ENCODE measurements at regions not wholly inside any gene's neighbourhood (a gene's known extent, or its start where the extent isn't known, plus 50 kb on each side); places are given as distances from the start of the nearest gene placed in this dataset.

GRCh38 chr18:60007661-60008060 is 107.9 kb downstream of the PMAIP1 start:
- Histone ChIP-seq H3K27ac (no peak overlapping the region), H3K9me3 (replicated peaks in 1 of 11) (peaks cover 36 to 48% (median 41%) of the 10 kb centered on the region in 11 experiments), H3K4me1 (no peaks in the 10 kb centered on the region), H4K20me1 (no peaks in the 10 kb centered on the region), H3K27me3 (no peaks in the 10 kb centered on the region), H3K36me3 (no peaks in the 10 kb centered on the region), H3K4me2 (no peak overlapping the region), H3K4me3 (no peak overlapping the region), H3K9ac (no peak overlapping the region)
- TF ChIP-seq Cebpa-rat (IDR thresholded peaks at IDR 0.05), result no peak

GRCh38 chr18:60003610-60004185 is 103.9 kb downstream of the PMAIP1 start:
- Histone ChIP-seq H3K9me3 (replicated peaks in 1 of 11) (peaks cover 17 to 32% (median 22%) of the 10 kb centered on the region in 11 experiments; a peak in 21 of 22 replicates), H3K36me3 (no peaks in the 10 kb centered on the region), H3K9ac (no peak overlapping the region), H4K20me1 (no peaks in the 10 kb centered on the region), H3K27ac (no peak overlapping the region), H3K27me3 (no peaks in the 10 kb centered on the region), H3K4me2 (no peak overlapping the region), H3K4me1 (no peaks in the 10 kb centered on the region), H3K4me3 (no peak overlapping the region)
- TF ChIP-seq Cebpa-rat (IDR thresholded peaks at IDR 0.05), result no peak

- no peaks in the 10 kb centered on the region for H3K27me3 ChIP-seq
- H3K27ac ChIP-seq, result no peak overlapping the region
- peaks cover 0 to 9% (median 0%) of the 10 kb centered on the region in 11 experiments; a peak in 1 of 22 replicates for H3K9me3 ChIP-seq (replicated peaks in 1 of 11)
- H3K9ac ChIP-seq, result no peak overlapping the region
- H3K36me3 ChIP-seq, result no peaks in the 10 kb centered on the region
- H3K4me1 ChIP-seq, result no peaks in the 10 kb centered on the region
- no peak for TF ChIP-seq Cebpa-rat (IDR thresholded peaks at IDR 0.05)
- H4K20me1 ChIP-seq, result no peaks in the 10 kb centered on the region
- H3K4me2 ChIP-seq, result no peak overlapping the region
- H3K4me3 ChIP-seq, result no peak overlapping the region
Observed at GRCh38 chr18:59996370-59996966, 96.7 kb downstream of the PMAIP1 start.

- Histone ChIP-seq H3K9me3 (replicated peaks in 1 of 11) (no peaks in the 10 kb centered on the region), H3K36me3 (no peaks in the 10 kb centered on the region), H4K20me1 (no peaks in the 10 kb centered on the region), H3K4me1 (peaks cover 0 to 6% (median 4%) of the 10 kb centered on the region in 10 experiments; a peak in 8 of 20 replicates), H3K4me2 (no peak overlapping the region), H3K27ac (no peak overlapping the region), H3K4me3 (no peak overlapping the region), H3K27me3 (no peaks in the 10 kb centered on the region), H3K9ac (no peak overlapping the region)
- no peak for TF ChIP-seq Cebpa-rat (IDR thresholded peaks at IDR 0.05)
Observed at GRCh38 chr18:59994357-59994756, 94.6 kb downstream of the PMAIP1 start.

GRCh38 chr18:59993560-59993959 is 93.8 kb downstream of the PMAIP1 start:
- Histone ChIP-seq H3K4me1 (peaks cover 0 to 6% (median 4%) of the 10 kb centered on the region in 10 experiments; a peak in 8 of 20 replicates), H3K27me3 (no peaks in the 10 kb centered on the region), H3K9ac (no peak overlapping the region), H4K20me1 (no peaks in the 10 kb centered on the region), H3K4me2 (no peak overlapping the region), H3K4me3 (no peak overlapping the region), H3K9me3 (replicated peaks in 1 of 11) (no peaks in the 10 kb centered on the region), H3K27ac (no peak overlapping the region), H3K36me3 (no peaks in the 10 kb centered on the region)
- TF ChIP-seq Cebpa-rat (IDR thresholded peaks at IDR 0.05), result no peak

- no peak overlapping the region; a peak in 1 of 22 replicates for H3K4me2 ChIP-seq
- no peak overlapping the region for H3K9ac ChIP-seq
- no peak overlapping the region for H3K4me3 ChIP-seq
- no peaks in the 10 kb centered on the region for H3K9me3 ChIP-seq (replicated peaks in 1 of 11)
- peaks cover 0 to 6% (median 4%) of the 10 kb centered on the region in 10 experiments; a peak in 8 of 20 replicates for H3K4me1 ChIP-seq
- no peaks in the 10 kb centered on the region for H3K36me3 ChIP-seq
- H3K27ac ChIP-seq, result no peak overlapping the region
- no peaks in the 10 kb centered on the region for H4K20me1 ChIP-seq
- no peak for TF ChIP-seq Cebpa-rat (IDR thresholded peaks at IDR 0.05)
- H3K27me3 ChIP-seq, result no peaks in the 10 kb centered on the region
Observed at GRCh38 chr18:59990121-59990823, 90.5 kb downstream of the PMAIP1 start.

GRCh38 chr18:59988098-59988706 is 88.4 kb downstream of the PMAIP1 start:
- Histone ChIP-seq H3K9ac (no peak overlapping the region), H3K9me3 (replicated peaks in 1 of 11) (no peaks in the 10 kb centered on the region), H3K27ac (no peak overlapping the region), H3K4me2 (no peak overlapping the region), H3K4me3 (no peak overlapping the region), H3K27me3 (no peaks in the 10 kb centered on the region), H4K20me1 (no peaks in the 10 kb centered on the region), H3K4me1 (peaks cover 0 to 6% (median 4%) of the 10 kb centered on the region in 10 experiments; a peak in 8 of 20 replicates), H3K36me3 (no peaks in the 10 kb centered on the region)
- no peak for TF ChIP-seq Cebpa-rat (IDR thresholded peaks at IDR 0.05)

GRCh38 chr18:59987102-59987501 is 87.3 kb downstream of the PMAIP1 start:
- Histone ChIP-seq H4K20me1 (no peaks in the 10 kb centered on the region), H3K4me1 (peaks cover 0 to 6% (median 4%) of the 10 kb centered on the region in 10 experiments; a peak in 8 of 20 replicates), H3K4me3 (no peak overlapping the region), H3K27me3 (no peaks in the 10 kb centered on the region), H3K9ac (no peak overlapping the region), H3K36me3 (no peaks in the 10 kb centered on the region), H3K9me3 (replicated peaks in 1 of 11) (no peaks in the 10 kb centered on the region), H3K27ac (no peak overlapping the region), H3K4me2 (no peak overlapping the region)
- no peak for TF ChIP-seq Cebpa-rat (IDR thresholded peaks at IDR 0.05)

- Histone ChIP-seq H3K4me1 (peaks cover 0 to 6% (median 4%) of the 10 kb centered on the region in 10 experiments; a peak in 8 of 20 replicates), H3K4me3 (no peak overlapping the region), H3K9ac (no peak overlapping the region), H3K27ac (no peak overlapping the region), H3K4me2 (no peak overlapping the region), H4K20me1 (no peaks in the 10 kb centered on the region), H3K9me3 (replicated peaks in 1 of 11) (no peaks in the 10 kb centered on the region), H3K36me3 (no peaks in the 10 kb centered on the region), H3K27me3 (no peaks in the 10 kb centered on the region)
- no peak for TF ChIP-seq Cebpa-rat (IDR thresholded peaks at IDR 0.05)
Observed at GRCh38 chr18:59986139-59986538, 86.3 kb downstream of the PMAIP1 start.
